Right renal pelvis (tissue), 4 donors: ENCODE measurements at regions not wholly inside any gene's neighbourhood (a gene's known extent, or its start where the extent isn't known, plus 50 kb on each side); places are given as distances from the start of the nearest gene placed in this dataset.

ENCODE experiments used
- DNase-seq, 4 donors: peaks; one replicate each; pipeline ENCODE4 v3.0.0-alpha.2; 2013; ENCODE audit warnings: low read depth in 4 of 4, low spot score in 3 of 4, missing footprints in 1 of 4

GRCh38 chr3:17967953-17968607, 225.6 kb upstream of the TBC1D5 start:
- DNase-seq, result no peak

GRCh38 chr3:17967111-17967510, 224.7 kb upstream of the TBC1D5 start:
- no peak for DNase-seq

DNA sequence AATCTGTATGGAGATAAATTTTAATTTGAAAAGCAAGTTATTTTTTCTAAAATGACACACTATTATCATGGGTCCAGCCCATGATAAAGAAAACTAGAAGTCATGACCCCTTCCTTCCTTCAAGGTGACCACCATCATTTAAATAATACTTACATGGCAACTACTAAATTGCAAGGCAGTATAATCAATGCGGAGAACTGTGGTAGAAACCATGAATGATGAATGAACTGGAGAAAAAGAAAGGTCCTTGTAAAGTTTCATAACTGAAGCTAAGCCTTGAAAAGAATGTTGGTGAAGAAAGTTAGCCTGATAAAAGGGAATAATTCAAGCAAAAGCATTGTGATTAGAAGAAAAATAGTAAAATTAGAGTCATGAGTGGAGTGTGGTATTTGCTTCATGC, 222.9 kb upstream of the TBC1D5 start:
- no peak for DNase-seq

DNA sequence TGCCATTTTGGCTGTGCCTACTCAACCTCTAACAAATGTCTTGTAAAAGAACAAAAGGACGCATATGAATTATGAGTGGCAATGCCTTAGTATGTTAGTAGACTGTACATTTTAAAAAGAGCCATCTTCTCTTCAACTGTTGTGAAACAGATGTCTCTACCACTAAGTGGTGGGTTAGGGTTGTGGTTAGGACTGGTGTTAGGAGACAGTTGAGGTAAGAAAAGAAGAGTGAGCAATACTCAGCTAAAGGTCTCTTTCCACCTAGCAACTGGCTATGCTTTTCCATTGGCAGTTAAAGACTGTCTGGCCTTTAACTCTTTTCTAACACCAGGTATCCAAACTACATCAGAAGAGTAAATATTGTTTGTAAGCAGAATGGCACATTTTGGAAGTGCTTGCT, 221.7 kb upstream of the TBC1D5 start:
- DNase-seq, result no peak

DNA sequence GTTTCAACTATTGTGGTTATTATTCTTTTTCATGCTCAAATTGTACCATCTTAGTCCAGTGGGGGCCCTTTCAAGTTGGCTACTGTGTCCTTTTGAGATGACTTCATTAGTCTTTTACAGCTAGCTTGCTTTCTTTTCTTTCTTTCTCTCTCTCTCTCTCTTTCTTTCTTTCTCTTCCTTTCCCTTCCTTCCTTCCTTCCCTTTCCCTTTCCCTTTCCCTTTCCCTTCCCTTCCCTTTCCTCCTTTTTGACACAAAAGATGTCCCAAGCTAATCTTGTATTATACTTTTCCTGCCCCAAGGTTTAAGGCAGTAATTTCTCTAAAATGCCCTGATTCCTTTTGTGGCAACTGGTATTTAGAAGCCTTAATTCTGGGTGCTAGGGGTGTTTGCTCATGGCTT, 213.0 kb upstream of the TBC1D5 start:
- DNase-seq, result no peak

- no peak for DNase-seq
Observed at GRCh38 chr3:17954801-17955200, 212.4 kb upstream of the TBC1D5 start.

DNA sequence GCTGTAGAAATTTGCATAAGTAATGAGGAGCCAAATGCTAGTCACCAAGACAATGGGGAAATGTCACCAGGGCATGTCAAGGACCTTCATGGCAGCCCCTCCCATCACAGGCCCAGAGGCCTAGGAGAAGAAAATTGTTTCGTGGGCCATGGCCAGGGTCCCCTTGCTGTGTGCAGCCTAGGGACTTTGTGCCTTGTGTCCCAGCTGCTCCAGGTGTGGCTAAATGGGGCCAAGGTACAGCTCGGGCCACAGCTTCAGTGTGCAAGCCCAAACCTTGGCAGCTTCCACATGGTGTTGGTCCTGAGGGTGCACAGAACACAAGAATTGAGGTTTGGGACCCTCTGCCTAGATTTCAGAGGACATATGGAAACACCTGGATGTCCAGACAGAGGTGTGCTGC, 208.8 kb upstream of the TBC1D5 start:
- no peak for DNase-seq

- no peak for DNase-seq
Observed at GRCh38 chr3:17949101-17949500, 206.7 kb upstream of the TBC1D5 start.

DNA sequence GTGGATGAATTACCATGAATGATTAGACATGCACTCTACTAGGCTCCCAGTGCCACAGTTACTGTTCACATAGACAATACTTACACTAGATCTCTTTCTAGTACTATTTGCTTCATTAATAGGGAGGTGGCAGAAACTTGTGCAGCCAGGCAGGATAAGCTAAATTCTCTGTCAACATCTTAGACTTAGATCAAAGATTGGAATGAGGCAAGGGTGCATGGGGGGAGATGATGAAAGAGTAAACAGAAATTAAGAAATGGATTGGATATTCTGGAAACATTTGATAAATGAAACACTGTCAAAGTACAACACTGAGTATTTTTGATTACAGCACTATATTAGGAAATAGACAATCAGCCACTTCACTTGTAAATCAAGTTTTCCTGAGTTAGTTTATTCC, 205.4 kb upstream of the TBC1D5 start:
- no peak for DNase-seq

- no peak for DNase-seq
Observed at GRCh38 chr3:17946619-17947018, 204.2 kb upstream of the TBC1D5 start.

DNA sequence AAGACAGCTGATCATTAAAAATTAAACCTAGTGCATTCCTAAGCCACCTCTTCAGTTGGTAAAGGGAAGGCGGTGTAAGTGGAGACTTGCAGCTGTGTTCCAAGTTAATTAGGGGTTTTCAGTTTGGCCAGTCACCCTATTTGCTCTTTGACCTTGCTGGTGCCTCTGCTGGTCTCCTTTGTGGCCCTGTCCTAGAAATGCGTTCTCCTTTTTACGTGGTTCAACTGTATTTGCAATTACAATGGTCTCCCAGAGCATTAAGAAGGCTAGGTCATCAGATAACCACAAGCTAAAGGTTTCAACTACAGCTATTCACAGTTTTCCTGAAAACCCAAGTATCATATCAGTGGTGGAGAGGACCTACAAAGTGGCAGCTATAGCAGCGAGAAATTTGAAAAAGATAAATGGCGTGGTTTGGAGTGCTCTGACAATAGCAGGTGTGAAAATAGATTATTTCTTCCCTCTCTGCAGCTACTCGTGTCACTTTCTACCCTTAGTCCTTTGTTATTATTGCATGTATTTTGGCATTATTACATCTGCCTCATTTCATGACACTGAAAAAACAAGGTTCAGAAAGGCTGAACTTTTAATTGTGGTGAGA, 203.5 kb upstream of the TBC1D5 start:
- DNase-seq, result no peak

GRCh38 chr3:17945018-17945798, 202.8 kb upstream of the TBC1D5 start:
- DNase-seq, result no peak

DNA sequence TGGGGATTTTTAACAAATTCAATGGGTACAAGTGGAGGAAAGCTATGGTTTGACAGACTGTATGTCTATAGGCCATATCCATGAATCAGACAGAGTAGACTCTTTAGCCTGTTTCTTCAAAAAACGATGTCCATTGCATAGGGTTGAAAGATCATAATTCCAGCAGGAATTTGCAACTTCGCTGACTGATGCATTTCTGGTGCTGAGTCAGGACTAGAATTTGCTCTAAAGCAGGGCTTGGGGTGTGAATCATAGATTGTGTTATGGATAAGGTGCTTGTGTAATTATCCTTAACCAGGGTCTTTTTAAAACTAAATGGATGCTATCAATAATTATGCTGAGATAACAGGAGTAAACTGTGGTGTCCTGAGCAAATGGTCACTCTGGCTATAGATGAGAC, 200.4 kb upstream of the TBC1D5 start:
- no peak for DNase-seq

DNA sequence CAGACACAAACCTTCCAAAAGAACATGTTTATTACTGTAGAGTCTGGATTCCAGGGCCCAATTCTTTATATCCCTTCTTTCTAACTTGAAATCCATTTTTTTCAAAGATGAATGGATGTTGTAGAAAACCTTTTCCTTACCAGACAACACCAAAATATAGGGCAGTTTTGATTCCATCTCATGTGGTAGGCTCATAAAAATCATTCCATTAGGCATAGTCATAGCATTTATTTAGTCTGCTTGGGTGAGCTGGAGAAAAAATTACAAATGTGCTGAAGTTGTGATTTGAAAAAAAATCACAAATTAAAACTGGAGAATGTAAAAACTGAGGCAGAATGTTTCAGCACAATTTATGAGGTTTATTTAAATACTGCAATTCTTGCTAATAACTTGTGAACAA, 199.3 kb upstream of the TBC1D5 start:
- no peak for DNase-seq

GRCh38 chr3:17941152-17941551, 198.7 kb upstream of the TBC1D5 start:
- no peak for DNase-seq

DNA sequence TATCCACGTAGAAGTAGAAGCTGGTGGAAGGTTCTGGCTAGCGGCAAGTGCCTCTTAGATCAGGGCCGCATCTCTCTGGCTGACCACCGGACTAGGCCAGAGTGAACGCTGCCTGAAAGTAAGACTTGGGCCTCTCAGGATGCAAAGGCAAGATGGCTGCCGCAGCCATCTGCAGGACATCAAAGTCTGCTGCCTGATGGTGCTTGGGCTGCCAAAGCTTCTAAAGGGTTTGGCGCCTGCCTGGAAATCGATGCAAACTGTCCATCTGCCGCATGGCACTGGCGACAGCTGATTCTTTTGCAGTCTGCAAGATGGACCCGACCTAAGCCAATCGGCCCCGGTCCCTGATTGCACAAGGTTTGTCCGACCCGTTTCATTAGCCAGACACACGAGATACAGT, 196.7 kb upstream of the TBC1D5 start:
- no peak for DNase-seq

GRCh38 chr3:17938313-17938712, 195.9 kb upstream of the TBC1D5 start:
- no peak for DNase-seq

GRCh38 chr3:17936736-17937480, 194.5 kb upstream of the TBC1D5 start:
- no peak for DNase-seq

- peak in 1 of 4 donors; percentile 1 for DNase-seq
Observed at GRCh38 chr3:17935222-17935621, 192.8 kb upstream of the TBC1D5 start.

DNA sequence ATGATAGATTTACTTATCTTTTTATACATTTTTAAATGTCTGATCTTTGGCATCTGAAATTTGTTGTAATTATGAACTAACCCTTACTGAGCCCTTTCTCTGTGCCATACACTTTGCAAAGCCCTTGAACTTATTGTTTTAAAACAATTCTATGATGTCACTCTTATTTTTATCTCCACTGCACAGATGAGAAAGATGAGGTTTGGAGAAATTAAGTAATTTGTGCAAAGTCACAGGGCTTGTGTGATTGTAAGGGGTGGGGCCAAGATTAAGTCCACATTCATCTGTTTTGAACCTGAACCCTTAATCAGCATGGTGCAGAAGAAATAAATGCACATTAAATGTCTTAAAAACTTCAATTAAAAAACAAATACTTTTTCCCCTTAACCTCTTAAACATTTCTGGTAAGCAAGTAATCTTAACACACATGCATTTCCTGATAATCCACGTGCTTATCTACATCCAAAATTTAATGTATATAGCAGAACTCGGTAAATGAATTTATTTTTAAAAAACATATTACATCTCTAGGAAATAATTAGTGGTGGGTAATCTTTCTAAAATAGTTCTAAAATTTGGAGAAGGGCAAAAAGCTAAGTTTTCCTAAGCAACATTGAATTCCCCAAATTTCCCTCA, 189.8 kb upstream of the TBC1D5 start:
- DNase-seq, result no peak

GRCh38 chr3:17931131-17931530, 188.7 kb upstream of the TBC1D5 start:
- no peak for DNase-seq
